Fibroblast of skin of left quadriceps (primary cell): ENCODE measurements at regions not wholly inside any gene's neighbourhood (a gene's known extent, or its start where the extent isn't known, plus 50 kb on each side); places are given as distances from the start of the nearest gene placed in this dataset.
"Not testable (repeated sequence)": the region's sequence is repeated elsewhere in the genome, so short reads cannot be mapped to it uniquely, and the experiment has no call there.

Experiments used
- DNase-seq, 2 experiments: peaks; one replicate each; pipeline ENCODE4 v3.0.0-alpha.2; 2013; ENCODE audit warnings: low read depth in 2 of 2

- no peak for DNase-seq
Observed at GRCh38 chr6:112504621-112505020, 157.5 kb downstream of the RFPL4B start.

- DNase-seq: no peak
Observed at GRCh38 chr6:112511441-112511840, 164.3 kb downstream of the RFPL4B start.

GRCh38 chr6:112513175-112513574, 166.0 kb downstream of the RFPL4B start:
- no peak for DNase-seq

GRCh38 chr6:112522587-112522986, 175.5 kb downstream of the RFPL4B start:
- no peak for DNase-seq

- DNase-seq: no peak
Observed at GRCh38 chr6:112524071-112524470, 176.9 kb downstream of the RFPL4B start.

GRCh38 chr6:112525749-112526148, 178.6 kb downstream of the RFPL4B start:
- DNase-seq: no peak

GRCh38 chr6:112526594-112526993, 179.5 kb downstream of the RFPL4B start:
- no peak for DNase-seq

- DNase-seq: not testable (repeated sequence)
Observed at GRCh38 chr6:112528306-112528705, 181.2 kb downstream of the RFPL4B start.

GRCh38 chr6:112535816-112536215, 188.7 kb downstream of the RFPL4B start:
- DNase-seq: no peak

- DNase-seq: peak; percentile 51 to 57
Observed at GRCh38 chr6:112539355-112539754, 192.2 kb downstream of the RFPL4B start.

- DNase-seq: not testable (repeated sequence)
Observed at GRCh38 chr6:112541847-112542246, 194.7 kb downstream of the RFPL4B start.

GRCh38 chr6:112547321-112548085, 200.4 kb downstream of the RFPL4B start:
- DNase-seq: peak; percentile 34 to 42

GRCh38 chr6:112549749-112550148, 202.6 kb downstream of the RFPL4B start:
- DNase-seq: no peak

GRCh38 chr6:112557435-112557834, 210.3 kb downstream of the RFPL4B start:
- no peak for DNase-seq

- no peak for DNase-seq
Observed at GRCh38 chr6:112557961-112558360, 210.8 kb downstream of the RFPL4B start.

- no peak for DNase-seq
Observed at GRCh38 chr6:112560651-112561050, 213.5 kb downstream of the RFPL4B start.

GRCh38 chr6:112562301-112563231, 215.4 kb downstream of the RFPL4B start:
- no peak for DNase-seq

- peak; percentile 58 to 62 for DNase-seq
Observed at GRCh38 chr6:112563368-112563767, 216.2 kb downstream of the RFPL4B start.

GRCh38 chr6:112568066-112568465, 220.9 kb downstream of the RFPL4B start:
- DNase-seq: no peak

GRCh38 chr6:112571488-112572270, 224.5 kb downstream of the RFPL4B start:
- peak; percentile 33 to 35 for DNase-seq

GRCh38 chr6:112574190-112574589, 227.1 kb downstream of the RFPL4B start:
- no peak for DNase-seq

GRCh38 chr6:112575309-112575834, 228.2 kb downstream of the RFPL4B start:
- DNase-seq: no peak
